ENCODE measurements at regions not wholly inside any gene's neighbourhood (a gene's known extent, or its start where the extent isn't known, plus 50 kb on each side); places are given as distances from the start of the nearest gene placed in this dataset.

- no peak for DNase-seq
- no peaks in the 10 kb centered on the region for H3K27me3 ChIP-seq
- H3K9me3 ChIP-seq = no peaks in the 10 kb centered on the region
- no peak overlapping the region for H3K27ac ChIP-seq
- no peak overlapping the region for H3K4me3 ChIP-seq
- no peak for TF ChIP-seq POLR2A (IDR thresholded peaks at IDR 0.05)
- TF ChIP-seq, protein P1, sequence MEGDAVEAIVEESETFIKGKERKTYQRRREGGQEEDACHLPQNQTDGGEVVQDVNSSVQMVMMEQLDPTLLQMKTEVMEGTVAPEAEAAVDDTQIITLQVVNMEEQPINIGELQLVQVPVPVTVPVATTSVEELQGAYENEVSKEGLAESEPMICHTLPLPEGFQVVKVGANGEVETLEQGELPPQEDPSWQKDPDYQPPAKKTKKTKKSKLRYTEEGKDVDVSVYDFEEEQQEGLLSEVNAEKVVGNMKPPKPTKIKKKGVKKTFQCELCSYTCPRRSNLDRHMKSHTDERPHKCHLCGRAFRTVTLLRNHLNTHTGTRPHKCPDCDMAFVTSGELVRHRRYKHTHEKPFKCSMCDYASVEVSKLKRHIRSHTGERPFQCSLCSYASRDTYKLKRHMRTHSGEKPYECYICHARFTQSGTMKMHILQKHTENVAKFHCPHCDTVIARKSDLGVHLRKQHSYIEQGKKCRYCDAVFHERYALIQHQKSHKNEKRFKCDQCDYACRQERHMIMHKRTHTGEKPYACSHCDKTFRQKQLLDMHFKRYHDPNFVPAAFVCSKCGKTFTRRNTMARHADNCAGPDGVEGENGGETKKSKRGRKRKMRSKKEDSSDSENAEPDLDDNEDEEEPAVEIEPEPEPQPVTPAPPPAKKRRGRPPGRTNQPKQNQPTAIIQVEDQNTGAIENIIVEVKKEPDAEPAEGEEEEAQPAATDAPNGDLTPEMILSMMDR (IDR thresholded peaks at IDR 0.05) = no peak
- no peaks in the 10 kb centered on the region for H3K36me3 ChIP-seq
- H3K4me1 ChIP-seq = no peaks in the 10 kb centered on the region
Observed at GRCh38 chr3:152969557-152970300, 134.8 kb downstream of the P2RY1 start.

- Histone ChIP-seq H3K4me1 (no peaks in the 10 kb centered on the region), H3K27me3 (no peaks in the 10 kb centered on the region), H3K9me3 (no peaks in the 10 kb centered on the region), H3K36me3 (no peaks in the 10 kb centered on the region), H3K4me3 (no peak overlapping the region), H3K27ac (no peak overlapping the region)
- no peak for TF ChIP-seq POLR2A (IDR thresholded peaks at IDR 0.05)
- TF ChIP-seq, protein P1 (IDR thresholded peaks at IDR 0.05) = no peak
- DNase-seq = no peak
Observed at GRCh38 chr3:152970851-152971250, 135.9 kb downstream of the P2RY1 start.

GRCh38 chr3:152971880-152972279 is 136.9 kb downstream of the P2RY1 start:
- H3K27ac ChIP-seq = no peak overlapping the region
- DNase-seq = no peak
- H3K4me3 ChIP-seq = no peak overlapping the region
- no peaks in the 10 kb centered on the region for H3K27me3 ChIP-seq
- no peaks in the 10 kb centered on the region for H3K9me3 ChIP-seq
- H3K36me3 ChIP-seq = no peaks in the 10 kb centered on the region
- H3K4me1 ChIP-seq = no peaks in the 10 kb centered on the region
- TF ChIP-seq POLR2A (IDR thresholded peaks at IDR 0.05) = no peak
- TF ChIP-seq, protein P1 (IDR thresholded peaks at IDR 0.05) = no peak

DNA sequence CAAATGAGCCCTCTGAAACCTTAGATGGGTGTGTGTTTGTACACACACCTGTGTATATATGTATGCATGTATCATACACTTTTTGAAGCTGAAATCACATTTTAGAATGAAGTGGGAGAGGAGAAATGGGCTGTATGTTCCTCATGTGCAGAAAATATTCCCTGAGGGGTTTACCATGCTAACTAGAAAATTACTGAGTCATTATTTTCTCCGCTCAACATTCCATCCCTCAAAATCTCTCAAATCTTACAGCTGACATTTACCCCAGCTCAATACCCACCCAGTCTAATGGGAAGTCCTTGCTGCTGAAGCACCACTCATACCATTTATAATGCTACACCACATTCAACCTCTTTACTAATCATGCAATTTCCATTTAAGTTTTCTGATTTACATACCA is 138.6 kb downstream of the P2RY1 start:
- Histone ChIP-seq H3K27me3 (no peaks in the 10 kb centered on the region), H3K27ac (no peak overlapping the region), H3K9me3 (no peaks in the 10 kb centered on the region), H3K36me3 (no peaks in the 10 kb centered on the region), H3K4me1 (no peaks in the 10 kb centered on the region), H3K4me3 (no peak overlapping the region)
- no peak for DNase-seq
- TF ChIP-seq, protein P1 (IDR thresholded peaks at IDR 0.05) = no peak
- no peak for TF ChIP-seq POLR2A (IDR thresholded peaks at IDR 0.05)

- no peak overlapping the region for H3K4me3 ChIP-seq
- no peak overlapping the region for H3K27ac ChIP-seq
- DNase-seq = no peak
- H3K4me1 ChIP-seq = no peaks in the 10 kb centered on the region
- no peaks in the 10 kb centered on the region for H3K36me3 ChIP-seq
- TF ChIP-seq POLR2A (IDR thresholded peaks at IDR 0.05) = no peak
- TF ChIP-seq, protein P1 (IDR thresholded peaks at IDR 0.05) = no peak
- no peaks in the 10 kb centered on the region for H3K27me3 ChIP-seq
- no peaks in the 10 kb centered on the region for H3K9me3 ChIP-seq
Observed at GRCh38 chr3:152976239-152976638, 141.3 kb downstream of the P2RY1 start.
